ENCODE measurements at regions not wholly inside any gene's neighbourhood (a gene's known extent, or its start where the extent isn't known, plus 50 kb on each side); places are given as distances from the start of the nearest gene placed in this dataset.

GRCh38 chr3:157672061-157672460, 168.8 kb upstream of the VEPH1 start:
- TF ChIP-seq CTCF (IDR thresholded peaks at IDR 0.05): no peak
- no peak for TF ChIP-seq POLR2A (IDR thresholded peaks at IDR 0.05)
- TF ChIP-seq POLR2AphosphoS5 (IDR thresholded peaks at IDR 0.05): no peak
- no peak for TF ChIP-seq EP300 (IDR thresholded peaks at IDR 0.05)

All from upper lobe of left lung (tissue), 4 donors.